ENCODE measurements at regions not wholly inside any gene's neighbourhood (a gene's known extent, or its start where the extent isn't known, plus 50 kb on each side); places are given as distances from the start of the nearest gene placed in this dataset.
"Not testable (repeated sequence)": the region's sequence is repeated elsewhere in the genome, so short reads cannot be mapped to it uniquely, and the experiment has no call there.

DNA sequence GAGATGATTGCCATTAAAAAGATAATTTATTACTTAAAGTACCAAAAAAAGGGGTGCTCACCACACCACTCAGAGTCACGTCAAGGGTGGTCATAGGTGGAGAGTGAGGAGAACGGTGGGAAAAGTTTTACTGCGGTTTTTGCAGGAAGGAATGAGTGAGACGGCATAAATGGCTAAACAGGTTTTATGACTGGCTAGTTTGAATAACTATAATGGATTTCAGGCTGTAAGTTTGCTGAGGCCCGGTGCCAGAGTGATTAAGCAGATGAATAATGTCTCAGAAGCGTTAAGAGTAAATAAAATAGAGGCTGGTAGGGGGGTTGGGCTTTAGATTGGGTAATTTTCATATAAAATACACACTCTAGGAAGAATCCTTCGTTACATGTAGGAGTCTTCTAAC lies 1337.8 kb downstream of the AMY1C start:
- H3K36me3 ChIP-seq (ENCODE audit: control insufficient read depth in 1 of 2, insufficient read depth in 2 of 2, low read length in 1 of 2), result no peaks in the 10 kb centered on the region
- intact Hi-C loops (cut with DNase I), result no loop called here
- no peaks in the 10 kb centered on the region for H3K4me1 ChIP-seq (ENCODE audit: control insufficient read depth in 1 of 2, insufficient read depth in 2 of 2, low read length in 2 of 2)
- H3K27ac ChIP-seq (ENCODE audit: low read depth in 1 of 2, low read length in 2 of 2), result no peak overlapping the region
- WGBS, 2 donors, result 57 to 58% methylated on average over 7 of the region's 7 CpGs
- no peaks in the 10 kb centered on the region for H3K27me3 ChIP-seq (ENCODE audit: control insufficient read depth in 1 of 2, insufficient read depth in 2 of 2, low read length in 1 of 2)
- no peak overlapping the region for H3K4me3 ChIP-seq (ENCODE audit: low read length in 2 of 2)
- H3K9me3 ChIP-seq (ENCODE audit: control insufficient read depth, low read length), result no peaks in the 10 kb centered on the region
- no peak for DNase-seq
- no peak for ATAC-seq (ENCODE audit: low FRiP score)

DNA sequence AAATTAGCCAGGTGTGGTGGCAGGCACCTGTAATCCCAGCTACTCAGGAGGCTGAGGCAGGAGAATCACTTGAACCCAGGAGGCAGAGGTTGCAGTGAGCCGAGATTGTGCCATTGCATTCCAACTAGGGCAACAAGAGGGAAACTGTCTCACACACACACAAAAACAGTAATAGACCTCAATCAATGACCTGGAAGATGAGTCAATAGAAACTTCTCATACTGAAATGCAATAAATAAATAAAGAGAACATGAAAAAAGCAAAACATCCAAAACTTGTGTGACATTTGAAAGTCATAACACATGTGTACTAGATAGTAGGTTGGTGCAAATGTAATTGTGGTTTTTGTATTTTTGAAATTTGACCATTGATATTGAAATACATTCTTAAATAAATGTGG lies 1338.5 kb downstream of the AMY1C start:
- DNase-seq (no peak), ATAC-seq (ENCODE audit: low FRiP score) (no peak)
- 82 to 96% methylated on average over 1 of the region's 1 CpG for WGBS, 2 donors
- intact Hi-C loops (cut with DNase I), result no loop called here
- Histone ChIP-seq H3K27me3 (ENCODE audit: control insufficient read depth in 1 of 2, insufficient read depth in 2 of 2, low read length in 1 of 2) (no peaks in the 10 kb centered on the region), H3K4me3 (ENCODE audit: low read length in 2 of 2) (no peak overlapping the region), H3K9me3 (ENCODE audit: control insufficient read depth, low read length) (no peaks in the 10 kb centered on the region), H3K27ac (ENCODE audit: low read depth in 1 of 2, low read length in 2 of 2) (no peak overlapping the region), H3K4me1 (ENCODE audit: control insufficient read depth in 1 of 2, insufficient read depth in 2 of 2, low read length in 2 of 2) (no peaks in the 10 kb centered on the region), H3K36me3 (ENCODE audit: control insufficient read depth in 1 of 2, insufficient read depth in 2 of 2, low read length in 1 of 2) (no peaks in the 10 kb centered on the region)

DNA sequence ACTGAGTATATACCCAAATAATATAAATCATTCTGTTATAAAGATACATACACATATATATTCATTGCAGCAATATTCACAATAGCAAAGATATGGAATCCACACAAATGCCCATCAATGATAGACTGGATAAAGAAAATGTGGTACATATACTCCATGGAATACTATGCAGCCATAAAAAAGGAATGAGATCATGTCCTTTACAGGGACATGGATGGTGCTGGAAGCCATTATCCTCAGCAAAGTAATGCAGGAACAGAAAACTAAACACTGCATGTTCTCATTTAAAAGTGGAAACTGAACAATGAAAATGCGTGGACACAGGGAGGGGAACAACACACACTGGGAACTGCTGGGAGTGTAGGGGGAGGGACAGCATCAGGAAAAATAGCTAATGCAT lies 1344.2 kb downstream of the AMY1C start:
- DNase-seq; H3K27ac ChIP-seq (ENCODE audit: low read depth in 1 of 2, low read length in 2 of 2); H3K36me3 ChIP-seq (ENCODE audit: control insufficient read depth in 1 of 2, insufficient read depth in 2 of 2, low read length in 1 of 2); intact Hi-C loops (cut with DNase I); H3K4me3 ChIP-seq (ENCODE audit: low read length in 2 of 2); H3K4me1 ChIP-seq (ENCODE audit: control insufficient read depth in 1 of 2, insufficient read depth in 2 of 2, low read length in 2 of 2); H3K27me3 ChIP-seq (ENCODE audit: control insufficient read depth in 1 of 2, insufficient read depth in 2 of 2, low read length in 1 of 2); H3K9me3 ChIP-seq (ENCODE audit: control insufficient read depth, low read length); ATAC-seq (ENCODE audit: low FRiP score): not testable (repeated sequence)
- WGBS, 2 donors, result 93% methylated on average over 1 of the region's 1 CpG

DNA sequence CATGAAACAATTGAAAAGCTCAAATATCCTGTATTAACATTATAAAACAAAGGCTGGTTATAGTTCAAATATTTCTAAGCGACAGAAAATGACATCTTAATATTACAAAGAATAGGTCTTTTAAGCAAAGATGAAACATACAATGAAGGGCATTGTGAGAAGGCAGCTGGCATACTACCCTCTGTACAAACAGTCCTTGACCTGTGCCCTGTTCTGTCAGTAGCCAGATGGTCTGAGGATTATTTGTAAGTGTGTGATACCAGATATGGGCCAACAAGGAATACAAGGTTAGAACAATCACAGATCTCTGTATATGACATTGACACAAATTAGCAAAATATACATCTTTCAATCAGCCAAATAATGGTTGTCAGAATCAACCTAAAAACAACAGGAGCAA lies 1350.4 kb downstream of the AMY1C start:
- 69 to 74% methylated on average over 1 of the region's 1 CpG for WGBS, 2 donors
- Histone ChIP-seq H3K4me3 (ENCODE audit: low read length in 2 of 2) (no peak overlapping the region), H3K27me3 (ENCODE audit: control insufficient read depth in 1 of 2, insufficient read depth in 2 of 2, low read length in 1 of 2) (no peaks in the 10 kb centered on the region), H3K27ac (ENCODE audit: low read depth in 1 of 2, low read length in 2 of 2) (no peak overlapping the region), H3K36me3 (ENCODE audit: control insufficient read depth in 1 of 2, insufficient read depth in 2 of 2, low read length in 1 of 2) (no peaks in the 10 kb centered on the region), H3K9me3 (ENCODE audit: control insufficient read depth, low read length) (no peaks in the 10 kb centered on the region), H3K4me1 (ENCODE audit: control insufficient read depth in 1 of 2, insufficient read depth in 2 of 2, low read length in 2 of 2) (no peaks in the 10 kb centered on the region)
- intact Hi-C loops (cut with DNase I), result no loop called here
- no peak for DNase-seq
- ATAC-seq (ENCODE audit: low FRiP score), result no peak

DNA sequence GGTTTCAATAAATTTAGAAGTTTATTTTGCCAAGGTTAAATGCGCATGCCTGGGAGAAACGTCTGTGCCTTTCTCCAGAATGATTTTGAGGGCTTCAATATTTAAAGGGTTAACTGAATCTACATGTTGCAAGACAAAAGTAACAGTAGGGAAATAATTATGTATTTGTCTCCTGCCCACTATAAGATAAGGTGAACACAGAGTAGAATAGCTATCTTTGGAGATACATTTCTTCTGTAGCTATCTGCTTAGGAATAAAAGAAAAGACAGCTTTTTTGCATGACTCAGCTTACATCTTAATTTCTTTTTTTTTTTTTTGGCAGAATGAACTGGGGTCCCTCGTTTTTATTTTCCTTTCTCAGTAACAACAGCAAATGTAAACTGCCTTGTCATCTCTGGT lies 1351.6 kb downstream of the AMY1C start:
- Histone ChIP-seq H3K4me1 (ENCODE audit: control insufficient read depth in 1 of 2, insufficient read depth in 2 of 2, low read length in 2 of 2) (no peaks in the 10 kb centered on the region), H3K27ac (ENCODE audit: low read depth in 1 of 2, low read length in 2 of 2) (no peak overlapping the region), H3K4me3 (ENCODE audit: low read length in 2 of 2) (no peak overlapping the region), H3K27me3 (ENCODE audit: control insufficient read depth in 1 of 2, insufficient read depth in 2 of 2, low read length in 1 of 2) (no peaks in the 10 kb centered on the region), H3K36me3 (ENCODE audit: control insufficient read depth in 1 of 2, insufficient read depth in 2 of 2, low read length in 1 of 2) (no peaks in the 10 kb centered on the region), H3K9me3 (ENCODE audit: control insufficient read depth, low read length) (no peaks in the 10 kb centered on the region)
- no peak for DNase-seq
- 24 to 28% methylated on average over 3 of the region's 3 CpGs for WGBS, 2 donors
- no peak for ATAC-seq (ENCODE audit: low FRiP score)
- intact Hi-C loops (cut with DNase I), result no loop called here

DNA sequence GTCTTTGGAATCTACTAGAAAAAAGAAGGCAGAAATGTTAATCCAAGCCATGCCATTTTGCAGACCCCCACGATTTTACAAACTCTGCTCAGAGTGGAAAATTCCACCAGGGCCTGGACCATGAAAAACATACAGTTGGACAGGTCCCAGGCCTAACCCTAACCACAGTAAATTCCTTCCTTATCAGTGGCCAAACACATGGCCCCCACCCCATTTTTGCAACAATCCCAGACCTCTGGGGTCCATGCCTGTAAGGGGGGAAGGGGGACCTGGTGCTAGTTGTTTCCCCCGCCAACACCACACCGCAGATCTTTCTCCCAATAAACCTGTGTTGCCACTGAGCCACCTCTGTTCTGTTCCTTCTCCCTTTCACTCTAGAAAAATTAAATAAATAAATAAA lies 1352.7 kb downstream of the AMY1C start:
- 61 to 70% methylated on average over 3 of the region's 3 CpGs for WGBS, 2 donors
- no peak for ATAC-seq (ENCODE audit: low FRiP score)
- Histone ChIP-seq H3K4me1 (ENCODE audit: control insufficient read depth in 1 of 2, insufficient read depth in 2 of 2, low read length in 2 of 2) (no peaks in the 10 kb centered on the region), H3K27ac (ENCODE audit: low read depth in 1 of 2, low read length in 2 of 2) (no peak overlapping the region), H3K36me3 (ENCODE audit: control insufficient read depth in 1 of 2, insufficient read depth in 2 of 2, low read length in 1 of 2) (no peaks in the 10 kb centered on the region), H3K9me3 (ENCODE audit: control insufficient read depth, low read length) (no peaks in the 10 kb centered on the region), H3K27me3 (ENCODE audit: control insufficient read depth in 1 of 2, insufficient read depth in 2 of 2, low read length in 1 of 2) (no peaks in the 10 kb centered on the region), H3K4me3 (ENCODE audit: low read length in 2 of 2) (no peak overlapping the region)
- intact Hi-C loops (cut with DNase I), result no loop called here
- DNase-seq, result no peak

DNA sequence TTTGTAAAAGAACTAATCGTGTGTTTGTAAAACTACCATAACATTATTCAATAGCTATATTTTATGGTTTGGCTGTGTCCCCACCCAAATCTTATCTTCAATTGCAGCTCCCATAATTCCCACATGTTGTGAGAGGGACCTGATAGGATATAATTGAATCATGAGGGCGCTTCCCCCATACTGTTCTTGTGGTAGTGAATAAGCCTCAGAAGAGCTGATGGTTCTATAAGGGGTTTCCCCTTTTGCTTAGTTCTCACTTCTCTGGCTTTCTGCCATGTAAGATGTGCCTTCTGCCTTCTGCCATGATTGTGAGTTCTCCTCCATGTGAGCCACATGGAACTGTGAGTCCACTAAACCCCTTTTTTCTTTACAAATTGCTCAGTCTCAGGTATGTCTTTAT lies 1372.3 kb downstream of the AMY1C start:
- Histone ChIP-seq H3K27ac (ENCODE audit: low read depth in 1 of 2, low read length in 2 of 2) (no peak overlapping the region), H3K27me3 (ENCODE audit: control insufficient read depth in 1 of 2, insufficient read depth in 2 of 2, low read length in 1 of 2) (no peaks in the 10 kb centered on the region), H3K4me1 (ENCODE audit: control insufficient read depth in 1 of 2, insufficient read depth in 2 of 2, low read length in 2 of 2) (no peaks in the 10 kb centered on the region), H3K4me3 (ENCODE audit: low read length in 2 of 2) (no peak overlapping the region), H3K9me3 (ENCODE audit: control insufficient read depth, low read length) (no peaks in the 10 kb centered on the region), H3K36me3 (ENCODE audit: control insufficient read depth in 1 of 2, insufficient read depth in 2 of 2, low read length in 1 of 2) (no peaks in the 10 kb centered on the region)
- ATAC-seq (ENCODE audit: low FRiP score) (no peak), DNase-seq (no peak)
- intact Hi-C loops (cut with DNase I), result no loop called here
- WGBS, 2 donors, result 87 to 91% methylated on average over 2 of the region's 2 CpGs

DNA sequence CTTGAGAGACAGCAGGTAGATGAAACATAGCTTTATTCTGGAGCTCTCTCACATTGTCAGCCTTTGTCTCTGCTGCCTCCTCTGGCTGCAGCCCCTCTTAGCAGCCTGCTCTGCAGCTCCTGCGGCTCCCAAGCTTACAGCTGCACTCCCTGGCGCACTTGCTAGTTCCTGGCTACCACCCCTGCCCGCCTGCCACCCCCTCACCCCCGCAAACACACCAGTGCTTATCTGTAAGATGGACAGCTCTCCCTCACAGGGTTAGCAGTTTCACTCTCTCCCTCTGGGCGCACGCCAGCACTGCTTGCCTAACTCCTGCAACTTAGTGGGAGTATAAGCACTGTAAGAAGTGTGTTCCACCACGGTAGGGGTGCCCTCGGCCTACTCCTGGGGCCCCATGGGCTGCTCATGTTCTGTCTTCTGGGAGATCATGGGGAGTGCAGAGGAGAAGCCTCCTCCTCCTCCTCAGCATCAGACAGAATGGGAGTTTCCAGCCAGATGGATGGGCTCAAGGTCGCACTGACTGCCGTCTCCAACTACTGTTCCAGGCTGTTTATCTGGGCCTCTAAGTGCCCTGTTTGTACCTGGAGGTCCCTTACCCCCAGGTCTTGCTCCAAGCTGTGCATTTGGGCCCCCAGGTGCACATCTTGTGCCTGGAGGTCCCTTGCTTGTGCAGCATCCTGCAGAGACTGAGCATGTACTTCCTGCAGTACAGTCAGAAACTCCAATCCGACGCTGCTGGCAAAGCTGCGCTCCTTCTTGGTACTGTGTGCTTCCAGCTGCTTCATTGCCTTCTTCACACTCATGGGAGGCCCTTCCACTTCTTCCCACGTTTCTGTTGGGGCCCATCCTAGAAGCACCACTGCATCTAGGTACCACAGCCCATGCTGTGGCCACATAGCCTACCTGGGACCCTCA lies 1388.1 kb downstream of the AMY1C start:
- intact Hi-C loops (cut with DNase I), result no loop called here

DNA sequence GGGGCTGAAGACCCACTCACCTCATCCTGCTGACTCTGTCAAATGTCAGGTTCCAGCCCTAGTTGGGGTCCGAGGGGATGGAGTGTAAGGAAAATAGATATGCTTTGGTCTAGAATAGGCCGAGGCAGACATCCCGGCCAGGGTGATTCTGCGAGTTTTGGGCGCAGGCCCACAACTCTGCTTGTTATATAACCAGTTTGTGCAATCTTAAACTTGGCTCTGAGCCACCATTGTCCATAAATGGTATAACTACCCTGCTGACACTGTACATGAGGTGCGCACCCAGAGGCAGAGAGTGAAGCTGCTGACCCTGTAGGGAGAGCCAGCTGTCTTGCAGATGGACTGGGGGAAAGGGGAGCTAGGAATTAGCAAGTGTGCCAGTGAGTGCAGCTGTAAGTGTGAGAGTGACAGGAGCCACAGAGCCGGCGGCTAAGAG lies 1388.8 kb downstream of the AMY1C start:
- no peak overlapping the region for H3K4me3 ChIP-seq (ENCODE audit: low read length in 2 of 2)
- no peaks in the 10 kb centered on the region for H3K27me3 ChIP-seq (ENCODE audit: control insufficient read depth in 1 of 2, insufficient read depth in 2 of 2, low read length in 1 of 2)
- H3K36me3 ChIP-seq (ENCODE audit: control insufficient read depth in 1 of 2, insufficient read depth in 2 of 2, low read length in 1 of 2), result no peaks in the 10 kb centered on the region
- H3K9me3 ChIP-seq (ENCODE audit: control insufficient read depth, low read length), result no peaks in the 10 kb centered on the region
- WGBS, 2 donors, result 47 to 50% methylated on average over 8 of the region's 8 CpGs
- H3K27ac ChIP-seq (ENCODE audit: low read depth in 1 of 2, low read length in 2 of 2), result no peak overlapping the region
- no peaks in the 10 kb centered on the region for H3K4me1 ChIP-seq (ENCODE audit: control insufficient read depth in 1 of 2, insufficient read depth in 2 of 2, low read length in 2 of 2)
- DNase-seq (no peak), ATAC-seq (ENCODE audit: low FRiP score) (peak; percentile 38)
- intact Hi-C loops (cut with DNase I), result no loop called here

More for the DNA sequence above, 1388.1 kb downstream of the AMY1C start:
- Histone ChIP-seq H3K27ac (ENCODE audit: low read depth in 1 of 2, low read length in 2 of 2) (no peak overlapping the region), H3K4me3 (ENCODE audit: low read length in 2 of 2) (no peak overlapping the region), H3K4me1 (ENCODE audit: control insufficient read depth in 1 of 2, insufficient read depth in 2 of 2, low read length in 2 of 2) (no peaks in the 10 kb centered on the region), H3K9me3 (ENCODE audit: control insufficient read depth, low read length) (no peaks in the 10 kb centered on the region), H3K36me3 (ENCODE audit: control insufficient read depth in 1 of 2, insufficient read depth in 2 of 2, low read length in 1 of 2) (no peaks in the 10 kb centered on the region), H3K27me3 (ENCODE audit: control insufficient read depth in 1 of 2, insufficient read depth in 2 of 2, low read length in 1 of 2) (no peaks in the 10 kb centered on the region)
- peak; percentile 26 for ATAC-seq (ENCODE audit: low FRiP score)
- peak; percentile 46 for DNase-seq
- 45 to 46% methylated on average over 14 of the region's 14 CpGs for WGBS, 2 donors
